BJ (cell line): ENCODE measurements at regions not wholly inside any gene's neighbourhood (a gene's known extent, or its start where the extent isn't known, plus 50 kb on each side); places are given as distances from the start of the nearest gene placed in this dataset.

ENCODE experiments used
- CTCF ChIA-PET: fragments of 350-600 bp; formaldehyde crosslinking; extraction: SDS; loops from one replicate; lab custom pipeline; 2021; ENCODE audit warnings: antibody characterized with exemption, inconsistent platforms; lab: Yijun Ruan, JAX
- POLR2A ChIA-PET: fragments of 300-600 bp; sonication (Branson Sonifier 250); formaldehyde crosslinking; extraction: SDS; loops from one replicate; lab custom pipeline; 2021; ENCODE audit warnings: antibody characterized with exemption; lab: Charles Lee
- DNase-seq: peaks from one replicate; pipeline ENCODE4 v3.0.0-alpha.2; 2011; ENCODE audit warnings: low read depth
- H3K27me3 ChIP-seq: 2 replicates; pipeline ENCODE4 v1.6.0; 2011; ENCODE audit warnings: low read length; ENCODE audit not compliant: control insufficient read depth, insufficient read depth
- H3K36me3 ChIP-seq: 2 replicates; pipeline ENCODE4 v1.5.1; 2011; ENCODE audit warnings: low read length; ENCODE audit not compliant: control insufficient read depth, insufficient read depth
- H3K4me3 ChIP-seq: 2 replicates; pipeline ENCODE4 v1.5.1; 2011; ENCODE audit warnings: low read depth, mild to moderate bottlenecking, control low read depth, low read length
- TF ChIP-seq, protein P1 (sequence below): IDR thresholded peaks from 2 replicates; pipeline ENCODE4 v1.5.1; 2011; ENCODE audit warnings: low read depth, mild to moderate bottlenecking, control low read depth, inconsistent platforms, low read length, moderate library complexity; ENCODE audit not compliant: insufficient read depth

DNA sequence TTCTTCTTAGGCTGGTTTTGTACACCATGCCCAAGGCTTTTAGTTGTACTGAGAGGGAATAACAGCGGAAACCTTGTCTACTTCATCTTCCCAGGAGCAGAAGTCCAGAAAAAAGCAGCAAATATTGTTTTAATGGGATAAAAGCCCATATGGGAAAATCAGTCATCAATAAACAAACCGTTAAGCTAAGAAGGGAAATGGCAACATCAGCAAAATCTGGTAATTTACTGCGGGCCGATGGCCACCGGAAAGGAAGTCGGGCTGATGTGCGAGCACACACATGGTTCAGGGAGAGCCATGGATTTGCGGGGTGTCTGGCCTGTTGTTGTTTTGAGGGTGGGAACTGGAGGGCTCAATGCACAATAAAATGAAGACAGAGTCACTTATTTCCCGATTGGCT, 300.7 kb upstream of the RAB6C start:
- Histone ChIP-seq H3K4me3 (no peak overlapping the region), H3K36me3 (no peaks in the 10 kb centered on the region), H3K27me3 (no peaks in the 10 kb centered on the region)
- DNase-seq = no peak
- ChIA-PET POLR2A (no interaction called here), CTCF (no interaction called here)
- TF ChIP-seq, protein P1, sequence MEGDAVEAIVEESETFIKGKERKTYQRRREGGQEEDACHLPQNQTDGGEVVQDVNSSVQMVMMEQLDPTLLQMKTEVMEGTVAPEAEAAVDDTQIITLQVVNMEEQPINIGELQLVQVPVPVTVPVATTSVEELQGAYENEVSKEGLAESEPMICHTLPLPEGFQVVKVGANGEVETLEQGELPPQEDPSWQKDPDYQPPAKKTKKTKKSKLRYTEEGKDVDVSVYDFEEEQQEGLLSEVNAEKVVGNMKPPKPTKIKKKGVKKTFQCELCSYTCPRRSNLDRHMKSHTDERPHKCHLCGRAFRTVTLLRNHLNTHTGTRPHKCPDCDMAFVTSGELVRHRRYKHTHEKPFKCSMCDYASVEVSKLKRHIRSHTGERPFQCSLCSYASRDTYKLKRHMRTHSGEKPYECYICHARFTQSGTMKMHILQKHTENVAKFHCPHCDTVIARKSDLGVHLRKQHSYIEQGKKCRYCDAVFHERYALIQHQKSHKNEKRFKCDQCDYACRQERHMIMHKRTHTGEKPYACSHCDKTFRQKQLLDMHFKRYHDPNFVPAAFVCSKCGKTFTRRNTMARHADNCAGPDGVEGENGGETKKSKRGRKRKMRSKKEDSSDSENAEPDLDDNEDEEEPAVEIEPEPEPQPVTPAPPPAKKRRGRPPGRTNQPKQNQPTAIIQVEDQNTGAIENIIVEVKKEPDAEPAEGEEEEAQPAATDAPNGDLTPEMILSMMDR = no peak

DNA sequence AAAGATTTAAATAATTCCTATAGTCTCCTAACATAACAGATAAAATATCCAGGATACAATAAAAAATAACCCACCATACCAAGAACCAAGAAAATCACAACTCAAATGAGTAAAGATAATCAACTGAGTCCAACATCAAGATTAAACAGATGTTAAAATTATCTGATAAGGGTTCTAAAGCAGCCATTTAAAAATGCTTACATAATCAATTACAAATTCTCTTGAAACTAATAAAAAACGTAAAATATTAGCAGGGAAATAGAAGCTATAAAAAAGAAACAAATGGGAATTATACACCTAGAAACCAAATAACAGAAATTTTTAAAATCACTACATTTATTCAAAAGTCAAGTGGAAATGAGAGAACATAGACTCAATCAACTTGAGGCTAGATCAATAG, 297.7 kb upstream of the RAB6C start:
- DNase-seq = no peak
- TF ChIP-seq, protein P1 = no peak
- no peak overlapping the region for H3K4me3 ChIP-seq
- H3K36me3 ChIP-seq = no peaks in the 10 kb centered on the region
- POLR2A ChIA-PET = no interaction called here
- CTCF ChIA-PET = no interaction called here
- no peaks in the 10 kb centered on the region for H3K27me3 ChIP-seq

DNA sequence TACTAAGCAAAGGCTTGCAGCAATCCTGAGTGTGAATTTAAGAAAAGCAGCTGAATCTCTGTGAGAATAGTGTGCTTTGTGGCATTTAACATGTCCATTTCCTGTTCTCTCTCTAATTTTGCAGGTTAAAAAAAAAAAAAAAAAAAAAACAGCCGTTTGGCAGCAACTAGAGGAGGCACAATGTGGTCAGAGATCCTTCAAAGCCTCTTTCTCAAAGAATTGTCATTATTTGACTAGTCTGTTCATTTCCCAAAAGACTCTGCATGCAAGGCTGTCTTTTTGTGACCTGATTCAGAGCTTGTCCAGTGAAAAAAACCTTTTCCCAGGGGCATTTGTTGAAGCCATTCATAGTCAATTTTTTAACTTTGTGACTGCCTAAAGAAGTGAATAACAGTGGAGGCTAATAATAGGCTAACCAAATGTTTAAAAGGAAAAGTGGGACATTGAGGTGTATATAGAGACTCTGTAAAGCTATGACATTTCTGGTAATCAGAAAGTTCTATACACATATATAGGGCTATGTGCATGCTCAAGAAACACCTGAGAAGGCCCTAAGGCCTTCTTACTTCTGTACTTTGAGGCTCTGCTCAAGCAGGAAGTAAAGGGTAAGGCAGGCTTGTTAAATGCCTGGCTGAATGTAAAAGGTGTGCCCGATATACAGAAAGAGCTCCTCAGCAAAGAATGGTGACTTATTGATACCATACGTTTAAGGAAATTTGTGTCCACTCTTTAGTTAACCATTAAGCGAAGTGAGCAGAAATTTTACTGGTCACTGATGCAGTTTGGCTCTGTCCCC, 289.6 kb upstream of the RAB6C start:
- no peak for DNase-seq
- TF ChIP-seq, protein P1 = no peak
- ChIA-PET CTCF (interaction anchor here (0.8 kb wide), 1 partner anchor 104 kb away, joined by 3 read pairs; no protein-coding TSS in a partner anchor), POLR2A (no interaction called here)
- no peaks in the 10 kb centered on the region for H3K36me3 ChIP-seq
- no peaks in the 10 kb centered on the region for H3K27me3 ChIP-seq
- no peak overlapping the region for H3K4me3 ChIP-seq

DNA sequence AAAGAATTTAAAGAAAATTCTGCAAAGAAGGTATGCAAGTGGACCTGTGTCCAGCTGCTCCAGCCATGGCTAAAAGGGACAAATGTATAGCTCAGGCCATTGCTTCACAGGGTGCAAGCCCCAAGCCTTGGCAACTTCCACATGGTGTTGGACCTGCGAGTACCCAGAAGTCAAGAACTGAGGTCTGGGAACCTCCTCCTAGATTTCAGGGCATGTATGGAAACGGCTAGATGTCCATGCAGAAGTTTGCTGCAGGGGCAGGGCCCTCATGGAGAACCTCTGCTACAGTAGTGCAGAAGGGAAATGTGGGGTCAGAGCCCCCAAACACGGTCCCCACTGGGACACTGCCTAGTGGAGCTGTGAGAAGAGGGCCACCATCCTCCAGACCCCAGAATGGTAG, 284.0 kb upstream of the RAB6C start:
- H3K36me3 ChIP-seq = no peaks in the 10 kb centered on the region
- ChIA-PET POLR2A (no interaction called here), CTCF (interaction anchor here (0.7 kb wide), 1 partner anchor 12 kb away, joined by 3 read pairs; no protein-coding TSS in a partner anchor)
- no peak overlapping the region for H3K4me3 ChIP-seq
- TF ChIP-seq, protein P1 = no peak
- no peaks in the 10 kb centered on the region for H3K27me3 ChIP-seq
- DNase-seq = no peak

DNA sequence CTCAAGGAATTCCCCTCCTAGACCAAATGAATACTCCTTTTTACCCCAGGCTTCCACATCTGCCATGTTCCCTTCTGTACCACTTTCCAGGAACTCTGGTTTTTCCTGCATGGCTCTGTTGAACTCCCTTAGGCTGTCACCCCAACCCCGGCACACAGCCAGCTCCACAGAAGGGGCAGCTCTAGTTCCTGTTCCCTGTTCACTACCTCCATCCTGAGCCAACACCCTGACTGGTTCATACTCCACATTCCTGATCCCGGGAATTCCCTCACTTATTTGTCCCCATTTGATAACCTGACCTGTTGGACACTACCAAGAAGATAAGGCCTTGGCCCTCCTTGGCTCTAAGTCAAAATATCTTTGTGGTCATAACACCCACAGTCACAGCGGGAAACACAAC, 280.9 kb upstream of the RAB6C start:
- no peak for DNase-seq
- CTCF ChIA-PET = no interaction called here
- H3K36me3 ChIP-seq = no peaks in the 10 kb centered on the region
- TF ChIP-seq, protein P1 = no peak
- H3K4me3 ChIP-seq = no peak overlapping the region
- H3K27me3 ChIP-seq = no peaks in the 10 kb centered on the region
- POLR2A ChIA-PET = no interaction called here
